ENCODE measurements at regions not wholly inside any gene's neighbourhood (a gene's known extent, or its start where the extent isn't known, plus 50 kb on each side); places are given as distances from the start of the nearest gene placed in this dataset.

GRCh38 chr1:43038232-43038935 is 79.7 kb upstream of the SLC2A1 start:
- DNase-seq (ENCODE audit: low read depth) = no peak
- TF ChIP-seq, protein P1, sequence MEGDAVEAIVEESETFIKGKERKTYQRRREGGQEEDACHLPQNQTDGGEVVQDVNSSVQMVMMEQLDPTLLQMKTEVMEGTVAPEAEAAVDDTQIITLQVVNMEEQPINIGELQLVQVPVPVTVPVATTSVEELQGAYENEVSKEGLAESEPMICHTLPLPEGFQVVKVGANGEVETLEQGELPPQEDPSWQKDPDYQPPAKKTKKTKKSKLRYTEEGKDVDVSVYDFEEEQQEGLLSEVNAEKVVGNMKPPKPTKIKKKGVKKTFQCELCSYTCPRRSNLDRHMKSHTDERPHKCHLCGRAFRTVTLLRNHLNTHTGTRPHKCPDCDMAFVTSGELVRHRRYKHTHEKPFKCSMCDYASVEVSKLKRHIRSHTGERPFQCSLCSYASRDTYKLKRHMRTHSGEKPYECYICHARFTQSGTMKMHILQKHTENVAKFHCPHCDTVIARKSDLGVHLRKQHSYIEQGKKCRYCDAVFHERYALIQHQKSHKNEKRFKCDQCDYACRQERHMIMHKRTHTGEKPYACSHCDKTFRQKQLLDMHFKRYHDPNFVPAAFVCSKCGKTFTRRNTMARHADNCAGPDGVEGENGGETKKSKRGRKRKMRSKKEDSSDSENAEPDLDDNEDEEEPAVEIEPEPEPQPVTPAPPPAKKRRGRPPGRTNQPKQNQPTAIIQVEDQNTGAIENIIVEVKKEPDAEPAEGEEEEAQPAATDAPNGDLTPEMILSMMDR (IDR thresholded peaks at IDR 0.05; ENCODE audit: control insufficient read depth, insufficient read depth, low read depth, low read length, missing control alignments) = no peak
- no peak overlapping the region for H3K4me3 ChIP-seq (ENCODE audit: control insufficient read depth, low read depth, low read length)

- DNase-seq (ENCODE audit: low read depth) = no peak
- no peak overlapping the region for H3K4me3 ChIP-seq (ENCODE audit: control insufficient read depth, low read depth, low read length)
- TF ChIP-seq, protein P1 (IDR thresholded peaks at IDR 0.05; ENCODE audit: control insufficient read depth, insufficient read depth, low read depth, low read length, missing control alignments) = no peak
Measured at GRCh38 chr1:43037466-43037865, 78.8 kb upstream of the SLC2A1 start.

GRCh38 chr1:43036932-43037331 is 78.3 kb upstream of the SLC2A1 start:
- TF ChIP-seq, protein P1 (IDR thresholded peaks at IDR 0.05; ENCODE audit: control insufficient read depth, insufficient read depth, low read depth, low read length, missing control alignments) = no peak
- no peak for DNase-seq (ENCODE audit: low read depth)
- H3K4me3 ChIP-seq (ENCODE audit: control insufficient read depth, low read depth, low read length) = no peak overlapping the region

- TF ChIP-seq, protein P1 (IDR thresholded peaks at IDR 0.05; ENCODE audit: control insufficient read depth, insufficient read depth, low read depth, low read length, missing control alignments) = no peak
- H3K4me3 ChIP-seq (ENCODE audit: control insufficient read depth, low read depth, low read length) = no peak overlapping the region
- DNase-seq (ENCODE audit: low read depth) = no peak
Measured at GRCh38 chr1:43035821-43036741, 77.4 kb upstream of the SLC2A1 start.

- DNase-seq (ENCODE audit: low read depth) = no peak
- TF ChIP-seq, protein P1 (IDR thresholded peaks at IDR 0.05; ENCODE audit: control insufficient read depth, insufficient read depth, low read depth, low read length, missing control alignments) = no peak
- H3K4me3 ChIP-seq (ENCODE audit: control insufficient read depth, low read depth, low read length) = no peak overlapping the region
Measured at GRCh38 chr1:43034778-43035177, 76.1 kb upstream of the SLC2A1 start.

- DNase-seq (ENCODE audit: low read depth) = no peak
- TF ChIP-seq, protein P1 (IDR thresholded peaks at IDR 0.05; ENCODE audit: control insufficient read depth, insufficient read depth, low read depth, low read length, missing control alignments) = no peak
- no peak overlapping the region for H3K4me3 ChIP-seq (ENCODE audit: control insufficient read depth, low read depth, low read length)
Measured at GRCh38 chr1:43034195-43034658, 75.6 kb upstream of the SLC2A1 start.
